ENCODE measurements at regions not wholly inside any gene's neighbourhood (a gene's known extent, or its start where the extent isn't known, plus 50 kb on each side); places are given as distances from the start of the nearest gene placed in this dataset.

DNA sequence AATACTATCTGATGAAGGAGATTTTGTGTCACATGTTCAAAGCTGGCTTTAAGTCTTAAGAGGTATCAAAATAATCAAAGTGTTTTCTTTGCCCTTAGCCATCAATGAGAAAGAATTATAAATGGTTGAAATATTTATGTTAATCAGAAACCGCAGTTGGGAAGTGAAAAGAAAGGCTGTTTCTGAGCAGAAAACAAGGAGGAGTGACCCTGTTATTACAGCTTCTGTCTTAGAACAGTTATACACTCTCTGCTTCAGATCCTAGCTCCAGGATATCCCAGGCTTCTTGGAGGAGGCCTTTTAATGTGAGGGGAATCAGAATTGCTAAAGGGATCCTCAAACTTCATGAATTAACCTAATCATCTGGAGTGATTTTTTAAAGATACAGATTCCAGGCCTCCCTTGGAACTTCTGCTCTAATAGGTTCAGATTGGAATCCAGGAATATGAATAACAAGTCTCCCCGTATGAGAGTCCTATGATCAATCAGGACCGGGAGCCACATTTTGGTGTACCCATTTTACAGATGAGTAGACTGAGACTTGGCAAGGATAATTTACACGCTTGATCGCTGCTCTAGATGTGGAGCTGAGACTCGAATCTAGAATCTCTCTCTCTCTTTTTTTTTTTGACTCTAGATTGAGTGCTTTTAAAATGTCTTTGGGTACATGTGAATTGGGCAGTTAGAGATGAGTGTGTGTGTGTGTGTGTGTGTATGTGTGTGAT, 50.8 kb upstream of the JAG1 start:
- no peak overlapping the region for H3K9ac ChIP-seq (ENCODE audit: low read depth, low read length)
- peaks cover under 1% of the 10 kb centered on the region; the same call in 1 of the 2 replicates for H3K9me3 ChIP-seq (ENCODE audit: insufficient read depth, low read depth, low read length)
- H3K27ac ChIP-seq (ENCODE audit: low read length): no peak overlapping the region
- no peak overlapping the region for H3K4me3 ChIP-seq (ENCODE audit: low read length)
- no peaks in the 10 kb centered on the region; the same call in 1 of the 2 replicates for H3K4me1 ChIP-seq (ENCODE audit: insufficient read depth, low read length)
- H3K27me3 ChIP-seq (ENCODE audit: insufficient read depth, low read length): no peaks in the 10 kb centered on the region
- no peaks in the 10 kb centered on the region for H3K36me3 ChIP-seq (ENCODE audit: insufficient read depth, low read depth, low read length)

DNA sequence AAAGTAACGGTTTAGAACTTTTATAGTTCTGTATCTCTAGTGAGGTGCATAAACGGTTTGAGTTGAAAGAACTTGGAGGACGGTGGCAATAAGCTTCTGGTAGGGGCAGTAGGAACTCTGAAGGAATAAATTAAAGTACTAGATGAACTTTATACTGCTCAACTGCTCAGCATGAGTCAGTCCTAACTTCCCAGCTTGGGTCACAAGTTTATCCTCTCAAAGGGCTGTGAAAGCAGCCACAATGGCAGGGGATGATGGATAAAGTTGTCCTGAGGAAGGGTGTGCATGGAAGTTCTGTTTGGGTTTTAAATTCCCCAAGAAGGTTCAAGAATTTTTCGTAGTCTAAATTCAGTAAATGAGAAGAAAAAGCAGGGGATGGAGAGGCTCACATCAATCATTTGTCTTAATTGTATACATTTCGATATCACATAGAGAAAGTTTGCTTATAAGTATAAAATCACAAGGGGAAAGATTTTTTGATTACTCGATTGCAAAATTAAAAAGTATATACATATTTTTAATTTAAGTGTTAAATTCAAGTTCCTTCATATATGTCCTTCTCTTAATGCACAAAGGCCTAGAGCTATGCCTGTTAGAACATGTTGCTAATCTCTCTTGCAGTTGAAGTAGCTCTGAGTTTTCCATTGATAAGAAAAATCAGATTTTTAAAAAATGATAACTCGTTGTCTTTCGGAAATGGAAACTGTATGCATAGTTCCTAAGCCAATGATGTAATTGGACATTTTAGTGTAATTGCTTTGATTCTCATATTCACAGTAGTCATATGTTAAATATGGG, 55.3 kb upstream of the JAG1 start:
- no peak overlapping the region for H3K4me3 ChIP-seq (ENCODE audit: low read length)
- H3K9ac ChIP-seq (ENCODE audit: low read depth, low read length): no peak overlapping the region
- no peak overlapping the region for H3K27ac ChIP-seq (ENCODE audit: low read length)
- no peaks in the 10 kb centered on the region; the same call in 1 of the 2 replicates for H3K4me1 ChIP-seq (ENCODE audit: insufficient read depth, low read length)
- no peaks in the 10 kb centered on the region for H3K36me3 ChIP-seq (ENCODE audit: insufficient read depth, low read depth, low read length)
- H3K27me3 ChIP-seq (ENCODE audit: insufficient read depth, low read length): no peaks in the 10 kb centered on the region
- peaks cover 4% of the 10 kb centered on the region; the same call in 1 of the 2 replicates for H3K9me3 ChIP-seq (ENCODE audit: insufficient read depth, low read depth, low read length)

DNA sequence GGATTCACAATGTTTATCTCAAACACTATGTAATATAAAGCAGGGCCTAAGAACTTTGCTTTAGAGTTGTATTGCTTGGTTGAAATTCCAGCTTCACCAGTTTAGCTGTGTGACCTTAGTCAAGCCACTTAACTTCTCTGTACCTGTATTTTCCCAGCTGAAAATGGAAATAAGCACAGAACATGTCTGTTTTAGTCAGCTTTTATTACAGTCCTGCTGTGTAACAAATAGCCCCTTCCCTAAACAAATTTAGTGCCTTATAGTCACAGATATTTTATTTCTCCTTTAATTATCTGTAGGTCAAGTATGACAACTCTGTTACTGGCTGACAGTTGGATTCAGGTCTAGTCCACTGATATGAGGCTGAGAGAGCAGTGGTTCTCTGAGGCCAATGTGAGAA, 56.0 kb upstream of the JAG1 start:
- H3K4me3 ChIP-seq (ENCODE audit: low read length): no peak overlapping the region
- no peak overlapping the region for H3K9ac ChIP-seq (ENCODE audit: low read depth, low read length)
- H3K27me3 ChIP-seq (ENCODE audit: insufficient read depth, low read length): no peaks in the 10 kb centered on the region
- H3K27ac ChIP-seq (ENCODE audit: low read length): no peak overlapping the region
- no peaks in the 10 kb centered on the region; the same call in 1 of the 2 replicates for H3K4me1 ChIP-seq (ENCODE audit: insufficient read depth, low read length)
- H3K36me3 ChIP-seq (ENCODE audit: insufficient read depth, low read depth, low read length): no peaks in the 10 kb centered on the region
- peaks cover 4% of the 10 kb centered on the region; the same call in 1 of the 2 replicates for H3K9me3 ChIP-seq (ENCODE audit: insufficient read depth, low read depth, low read length)

DNA sequence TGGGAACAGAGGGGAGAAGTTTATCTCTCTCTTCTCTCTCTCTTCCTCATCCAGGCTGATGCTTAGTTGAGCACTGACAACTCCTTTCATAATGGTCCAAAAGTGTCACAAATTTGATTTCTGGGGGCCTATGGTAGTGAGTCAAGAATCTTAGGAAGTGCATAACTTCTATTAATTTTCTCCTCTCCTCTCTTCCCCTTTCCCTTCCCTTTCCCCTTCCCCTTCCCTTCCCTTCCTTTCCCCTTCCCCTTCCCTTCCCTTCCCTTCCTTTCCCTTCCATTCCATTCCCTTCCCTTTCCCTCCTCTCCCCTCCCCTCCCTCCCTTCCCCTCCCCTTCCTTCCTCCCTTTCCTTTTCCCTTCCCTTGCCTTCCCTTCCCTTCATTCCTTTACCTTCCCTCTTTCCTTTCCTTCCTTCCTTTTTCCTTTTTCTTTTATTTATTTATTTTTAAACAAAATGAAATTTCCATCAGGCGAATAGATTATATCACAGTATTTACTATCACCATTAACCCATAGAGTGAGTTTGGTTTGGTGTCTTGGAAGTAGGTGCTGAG, 56.9 kb upstream of the JAG1 start:
- Histone ChIP-seq H3K27ac (ENCODE audit: low read length) (no peak overlapping the region), H3K27me3 (ENCODE audit: insufficient read depth, low read length) (no peaks in the 10 kb centered on the region), H3K4me1 (ENCODE audit: insufficient read depth, low read length) (no peaks in the 10 kb centered on the region; the same call in 1 of the 2 replicates), H3K9me3 (ENCODE audit: insufficient read depth, low read depth, low read length) (peaks cover 4% of the 10 kb centered on the region; the same call in 1 of the 2 replicates), H3K4me3 (ENCODE audit: low read length) (no peak overlapping the region), H3K9ac (ENCODE audit: low read depth, low read length) (no peak overlapping the region), H3K36me3 (ENCODE audit: insufficient read depth, low read depth, low read length) (no peaks in the 10 kb centered on the region)

DNA sequence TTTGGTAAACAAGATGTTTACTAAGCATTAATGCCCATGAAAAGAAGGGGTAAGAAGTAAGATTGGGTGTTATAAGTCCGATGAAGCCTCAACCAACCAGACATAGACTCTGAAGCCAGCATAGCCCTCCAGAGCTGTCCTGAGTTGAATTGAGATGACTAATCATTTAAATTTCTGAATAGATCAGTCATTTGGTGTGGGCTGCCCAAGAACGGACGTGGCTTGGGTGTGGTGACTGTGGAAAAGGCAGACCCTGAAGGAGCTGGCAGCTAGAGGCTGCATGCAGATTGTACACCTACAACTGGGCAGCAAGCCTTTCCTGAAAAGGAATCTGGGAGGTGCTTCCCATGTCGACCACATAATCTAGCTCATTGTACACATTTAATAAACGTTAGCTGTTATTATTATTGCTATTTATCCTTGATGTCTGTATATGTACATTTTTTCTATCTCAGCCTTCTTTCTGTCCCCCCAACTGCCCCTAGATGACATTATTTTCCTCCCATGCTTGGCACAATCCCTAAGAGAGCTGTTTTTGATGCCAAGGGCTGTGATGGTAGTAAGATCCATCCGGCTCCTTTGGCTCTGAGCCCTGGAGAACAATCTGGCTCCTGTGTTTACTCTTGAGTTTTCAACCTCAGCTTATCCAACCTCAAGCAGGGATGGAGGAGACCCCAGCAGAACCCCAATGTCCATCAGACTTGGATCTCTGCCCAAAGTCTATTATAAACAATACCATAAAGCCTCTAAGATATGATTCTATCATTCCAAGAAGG, 57.6 kb upstream of the JAG1 start:
- H3K4me3 ChIP-seq (ENCODE audit: low read length): no peak overlapping the region
- H3K36me3 ChIP-seq (ENCODE audit: insufficient read depth, low read depth, low read length): no peaks in the 10 kb centered on the region
- peaks cover 4% of the 10 kb centered on the region; the same call in 1 of the 2 replicates for H3K9me3 ChIP-seq (ENCODE audit: insufficient read depth, low read depth, low read length)
- H3K27me3 ChIP-seq (ENCODE audit: insufficient read depth, low read length): no peaks in the 10 kb centered on the region
- H3K27ac ChIP-seq (ENCODE audit: low read length): no peak overlapping the region
- H3K9ac ChIP-seq (ENCODE audit: low read depth, low read length): no peak overlapping the region
- H3K4me1 ChIP-seq (ENCODE audit: insufficient read depth, low read length): no peaks in the 10 kb centered on the region; the same call in 1 of the 2 replicates

DNA sequence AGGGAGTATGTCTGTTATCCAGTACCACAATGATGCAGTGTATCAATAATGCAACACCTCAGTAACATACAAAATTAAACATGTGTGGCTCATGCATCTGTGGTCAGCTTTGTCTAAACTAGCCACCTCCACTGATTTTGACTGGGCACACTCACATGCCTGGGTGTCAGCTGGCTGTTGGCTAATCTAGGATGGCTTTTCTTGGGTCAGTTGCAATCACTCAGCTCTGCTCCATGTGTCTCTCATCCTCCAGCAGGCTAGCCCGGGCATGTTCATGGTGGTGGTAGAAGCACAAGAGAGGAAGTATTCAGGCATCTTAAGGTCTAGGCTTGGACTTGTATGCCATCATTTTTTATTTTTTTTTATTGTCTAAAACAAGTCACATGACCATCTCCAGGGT, 59.3 kb upstream of the JAG1 start:
- no peaks in the 10 kb centered on the region for H3K36me3 ChIP-seq (ENCODE audit: insufficient read depth, low read depth, low read length)
- H3K4me1 ChIP-seq (ENCODE audit: insufficient read depth, low read length): no peaks in the 10 kb centered on the region; the same call in 1 of the 2 replicates
- peaks cover 4% of the 10 kb centered on the region; the same call in 1 of the 2 replicates for H3K9me3 ChIP-seq (ENCODE audit: insufficient read depth, low read depth, low read length)
- no peaks in the 10 kb centered on the region for H3K27me3 ChIP-seq (ENCODE audit: insufficient read depth, low read length)
- H3K27ac ChIP-seq (ENCODE audit: low read length): no peak overlapping the region
- H3K4me3 ChIP-seq (ENCODE audit: low read length): no peak overlapping the region
- no peak overlapping the region for H3K9ac ChIP-seq (ENCODE audit: low read depth, low read length)

DNA sequence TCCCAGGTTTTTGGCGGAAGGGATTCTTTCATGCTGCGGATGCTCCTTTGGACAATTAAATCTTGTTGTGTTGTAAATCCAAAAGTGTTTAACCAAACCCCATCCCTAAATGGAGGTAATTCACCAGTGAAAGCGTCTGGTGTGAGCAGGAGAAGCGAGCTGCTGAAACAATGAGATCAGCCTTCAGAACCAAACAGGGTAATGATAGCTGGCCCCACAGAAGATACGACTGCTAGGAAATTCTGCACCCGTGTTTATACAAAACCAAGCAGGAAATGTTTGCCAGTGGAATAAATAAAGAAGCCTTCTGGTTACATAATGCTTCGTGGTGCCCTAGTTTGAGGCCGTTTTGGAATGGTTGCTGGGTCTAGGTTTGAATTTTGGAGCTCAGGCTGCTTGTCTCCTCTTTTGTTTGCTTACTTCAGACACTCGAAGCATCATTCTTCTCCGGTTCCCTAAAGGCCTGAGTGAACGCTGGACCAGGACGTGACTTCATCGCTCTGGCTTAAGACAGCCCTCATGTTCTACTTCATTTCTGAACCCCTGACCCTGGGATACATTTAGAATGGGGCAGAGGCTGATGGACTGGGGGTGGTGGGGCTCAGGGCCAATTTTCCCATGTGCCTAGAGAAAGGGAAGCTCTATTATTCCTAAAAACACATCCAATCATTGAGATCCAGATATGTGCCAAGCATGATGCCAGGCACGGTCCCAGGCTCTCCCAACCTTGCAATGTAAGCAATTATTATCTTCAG, 61.6 kb upstream of the JAG1 start:
- H3K9ac ChIP-seq (ENCODE audit: low read depth, low read length): no peak overlapping the region
- no peaks in the 10 kb centered on the region for H3K9me3 ChIP-seq (ENCODE audit: insufficient read depth, low read depth, low read length)
- H3K27me3 ChIP-seq (ENCODE audit: insufficient read depth, low read length): no peaks in the 10 kb centered on the region
- H3K4me3 ChIP-seq (ENCODE audit: low read length): no peak overlapping the region
- H3K4me1 ChIP-seq (ENCODE audit: insufficient read depth, low read length): no peaks in the 10 kb centered on the region
- no peaks in the 10 kb centered on the region for H3K36me3 ChIP-seq (ENCODE audit: insufficient read depth, low read depth, low read length)
- no peak overlapping the region for H3K27ac ChIP-seq (ENCODE audit: low read length)

DNA sequence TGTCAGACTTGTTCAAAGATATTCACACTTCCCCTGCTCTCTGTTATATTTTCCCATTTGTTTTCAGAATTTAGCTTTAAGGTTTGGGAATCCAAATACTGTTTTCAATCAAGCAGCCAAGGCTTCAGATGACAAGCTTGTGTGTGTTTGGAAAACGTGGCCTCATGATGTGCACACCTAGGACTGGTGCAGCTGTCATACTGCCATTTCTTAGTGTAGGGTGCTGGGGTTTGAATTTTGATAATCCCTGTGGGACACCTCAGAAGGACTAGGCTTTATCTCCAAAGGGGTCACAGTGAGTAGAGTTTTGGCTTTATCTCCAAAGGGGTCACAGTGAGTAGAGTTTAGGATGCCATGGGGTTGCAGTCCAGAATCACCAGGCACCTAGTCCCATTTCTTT, 65.3 kb upstream of the JAG1 start:
- no peak overlapping the region for H3K9ac ChIP-seq (ENCODE audit: low read depth, low read length)

DNA sequence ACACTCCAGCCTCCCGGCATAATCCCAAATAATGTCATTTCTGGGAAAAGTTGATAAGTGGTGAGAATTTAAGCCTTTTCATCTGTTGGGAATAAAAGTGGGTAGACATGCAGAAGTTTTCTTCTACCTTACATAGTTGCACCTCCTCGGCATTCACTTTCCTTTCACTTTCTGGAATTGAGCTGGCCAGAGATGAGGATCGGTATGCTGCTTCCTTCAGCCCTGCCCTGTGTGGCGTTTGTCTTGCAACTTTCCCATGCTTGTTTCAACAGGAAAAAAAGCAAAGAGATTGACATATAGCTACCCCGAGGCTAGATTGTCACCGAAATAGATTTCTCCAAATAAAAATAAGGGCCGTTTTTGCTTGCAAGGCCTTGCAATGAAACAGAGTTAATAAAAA, 65.8 kb upstream of the JAG1 start:
- Histone ChIP-seq H3K36me3 (ENCODE audit: insufficient read depth, low read depth, low read length) (no peaks in the 10 kb centered on the region), H3K4me1 (ENCODE audit: insufficient read depth, low read length) (no peaks in the 10 kb centered on the region), H3K4me3 (ENCODE audit: low read length) (no peak overlapping the region), H3K9ac (ENCODE audit: low read depth, low read length) (no peak overlapping the region), H3K27ac (ENCODE audit: low read length) (no peak overlapping the region), H3K9me3 (ENCODE audit: insufficient read depth, low read depth, low read length) (no peaks in the 10 kb centered on the region), H3K27me3 (ENCODE audit: insufficient read depth, low read length) (no peaks in the 10 kb centered on the region)

More for the DNA sequence above, 65.3 kb upstream of the JAG1 start:
- Histone ChIP-seq H3K4me3 (ENCODE audit: low read length) (no peak overlapping the region), H3K27me3 (ENCODE audit: insufficient read depth, low read length) (no peaks in the 10 kb centered on the region), H3K9me3 (ENCODE audit: insufficient read depth, low read depth, low read length) (no peaks in the 10 kb centered on the region), H3K36me3 (ENCODE audit: insufficient read depth, low read depth, low read length) (no peaks in the 10 kb centered on the region), H3K4me1 (ENCODE audit: insufficient read depth, low read length) (no peaks in the 10 kb centered on the region), H3K27ac (ENCODE audit: low read length) (no peak overlapping the region)

DNA sequence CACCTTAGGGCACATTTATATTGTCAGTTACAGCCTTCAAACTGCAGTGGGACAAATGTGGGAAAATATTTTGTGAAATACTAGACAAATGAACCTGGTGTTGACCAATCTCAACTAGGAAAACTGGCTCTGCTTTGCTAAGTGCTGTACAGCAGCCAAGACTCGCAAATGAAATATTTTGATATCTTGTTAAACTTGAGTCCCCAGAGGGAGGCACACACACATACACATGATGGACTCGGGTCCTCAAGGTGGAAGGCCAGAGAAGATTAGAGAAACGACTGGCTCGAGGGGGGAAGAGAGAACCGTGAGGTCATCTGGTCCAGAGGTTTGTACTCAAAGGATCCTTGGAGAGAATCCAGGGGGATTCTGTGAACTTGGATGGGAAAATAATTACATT, 67.3 kb upstream of the JAG1 start:
- Histone ChIP-seq H3K27me3 (ENCODE audit: insufficient read depth, low read length) (no peaks in the 10 kb centered on the region), H3K9ac (ENCODE audit: low read depth, low read length) (no peak overlapping the region), H3K27ac (ENCODE audit: low read length) (no peak overlapping the region), H3K9me3 (ENCODE audit: insufficient read depth, low read depth, low read length) (no peaks in the 10 kb centered on the region), H3K36me3 (ENCODE audit: insufficient read depth, low read depth, low read length) (no peaks in the 10 kb centered on the region), H3K4me3 (ENCODE audit: low read length) (no peak overlapping the region), H3K4me1 (ENCODE audit: insufficient read depth, low read length) (no peaks in the 10 kb centered on the region)

DNA sequence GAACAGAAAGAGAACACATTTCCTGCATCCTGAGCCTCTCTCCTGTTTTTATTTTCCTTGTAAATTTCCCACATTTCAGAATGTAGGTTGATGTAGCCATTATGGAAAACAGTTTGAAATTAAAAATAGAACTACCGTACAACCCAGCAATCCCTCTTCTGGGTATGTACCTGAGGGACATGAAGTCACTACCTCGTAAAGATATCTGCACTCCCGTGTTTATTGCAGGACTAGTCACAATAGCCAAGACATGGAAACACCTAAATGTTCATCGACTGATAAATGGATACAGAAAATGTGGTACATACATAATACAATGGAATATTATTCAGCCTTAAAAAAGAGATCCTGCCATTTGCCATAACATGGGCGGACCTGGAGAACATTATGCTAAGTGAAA, 72.0 kb upstream of the JAG1 start:
- Histone ChIP-seq H3K27ac (ENCODE audit: low read length) (no peak overlapping the region), H3K27me3 (ENCODE audit: insufficient read depth, low read length) (no peaks in the 10 kb centered on the region), H3K36me3 (ENCODE audit: insufficient read depth, low read depth, low read length) (no peaks in the 10 kb centered on the region), H3K4me3 (ENCODE audit: low read length) (no peak overlapping the region), H3K4me1 (ENCODE audit: insufficient read depth, low read length) (no peaks in the 10 kb centered on the region), H3K9me3 (ENCODE audit: insufficient read depth, low read depth, low read length) (no peaks in the 10 kb centered on the region), H3K9ac (ENCODE audit: low read depth, low read length) (no peak overlapping the region)

Data from iPS-20b (cell line).